ENCODE measurements at regions not wholly inside any gene's neighbourhood (a gene's known extent, or its start where the extent isn't known, plus 50 kb on each side); places are given as distances from the start of the nearest gene placed in this dataset.

- TF ChIP-seq POLR2A (IDR thresholded peaks at IDR 0.05; ENCODE audit: borderline replicate concordance, extremely low read depth, insufficient read depth, insufficient read length) (no peak), CTCF (IDR thresholded peaks at IDR 0.05 in 2 of 3, conservative IDR thresholded peaks at IDR 0.05 in 1 of 3; ENCODE audit: borderline replicate concordance in 1 of 3, insufficient read depth in 1 of 3, low read depth in 2 of 3, low read length in 2 of 3) (no peak), YY1 (IDR thresholded peaks at IDR 0.05; ENCODE audit: extremely low read depth, insufficient replicate concordance, low read depth, low read length) (no peak), FOSL1 (IDR thresholded peaks at IDR 0.05; ENCODE audit: low read depth) (no peak), RAD21 (IDR thresholded peaks at IDR 0.05; ENCODE audit: low read depth) (no peak), ZNF274 (IDR thresholded peaks at IDR 0.05; ENCODE audit: low read depth, low read length) (no peak), POLR2AphosphoS5 (IDR thresholded peaks at IDR 0.05; ENCODE audit: low read depth, low read length) (no peak), ELF1 (IDR thresholded peaks at IDR 0.05; ENCODE audit: borderline replicate concordance, low read depth) (no peak), SP1 (IDR thresholded peaks at IDR 0.05; ENCODE audit: low read depth) (no peak), EZH2phosphoT487 (IDR thresholded peaks at IDR 0.05; ENCODE audit: borderline replicate concordance) (no peak), EZH2 (IDR thresholded peaks at IDR 0.05) (no peak), ZFX (IDR thresholded peaks at IDR 0.05) (no peak)
These were observed 64.0 kb upstream of the STC2 start for GRCh38 chr5:173392172-173392571.

All from HCT116 (cell line).